GM19240 (cell line): ENCODE measurements at regions not wholly inside any gene's neighbourhood (a gene's known extent, or its start where the extent isn't known, plus 50 kb on each side); places are given as distances from the start of the nearest gene placed in this dataset.

ENCODE experiments used
- DNase-seq: peaks from one replicate; pipeline ENCODE4 v3.0.0; 2011; ENCODE audit warnings: low spot score; ENCODE audit not compliant: insufficient read length

GRCh38 chr9:29773676-29774075 lies 2200.4 kb upstream of the C9orf72 start:
- no peak for DNase-seq

- DNase-seq, result no peak
Observed at GRCh38 chr9:29775491-29775890, 2202.2 kb upstream of the C9orf72 start.

- no peak for DNase-seq
Observed at GRCh38 chr9:29778281-29778849, 2205.1 kb upstream of the C9orf72 start.

GRCh38 chr9:29793970-29794369 lies 2220.7 kb upstream of the C9orf72 start:
- DNase-seq, result no peak

- no peak for DNase-seq
Observed at GRCh38 chr9:29796291-29796952, 2223.1 kb upstream of the C9orf72 start.

- DNase-seq, result no peak
Observed at GRCh38 chr9:29798599-29798998, 2225.3 kb upstream of the C9orf72 start.

- DNase-seq, result no peak
Observed at GRCh38 chr9:29799227-29799626, 2225.9 kb upstream of the C9orf72 start.

- DNase-seq, result no peak
Observed at GRCh38 chr9:29800821-29801220, 2227.5 kb upstream of the C9orf72 start.

- DNase-seq, result no peak
Observed at GRCh38 chr9:29802454-29802853, 2229.2 kb upstream of the C9orf72 start.

GRCh38 chr9:29806937-29807618 lies 2233.8 kb upstream of the C9orf72 start:
- DNase-seq, result no peak

- DNase-seq, result no peak
Observed at GRCh38 chr9:29816954-29817703, 2243.8 kb upstream of the C9orf72 start.

GRCh38 chr9:29822458-29822857 lies 2249.2 kb upstream of the C9orf72 start:
- DNase-seq, result no peak

GRCh38 chr9:29826421-29826820 lies 2253.1 kb upstream of the C9orf72 start:
- DNase-seq, result no peak

- DNase-seq, result no peak
Observed at GRCh38 chr9:29830821-29831220, 2257.5 kb upstream of the C9orf72 start.

GRCh38 chr9:29838491-29839020 lies 2265.3 kb upstream of the C9orf72 start:
- no peak for DNase-seq

GRCh38 chr9:29844251-29844650 lies 2271.0 kb upstream of the C9orf72 start:
- no peak for DNase-seq

- DNase-seq, result no peak
Observed at GRCh38 chr9:29850664-29851063, 2277.4 kb upstream of the C9orf72 start.

GRCh38 chr9:29861803-29862202 lies 2288.5 kb upstream of the C9orf72 start:
- DNase-seq, result no peak

- DNase-seq, result no peak
Observed at GRCh38 chr9:29865764-29866313, 2292.6 kb upstream of the C9orf72 start.

- no peak for DNase-seq
Observed at GRCh38 chr9:29866556-29866955, 2293.3 kb upstream of the C9orf72 start.

- no peak for DNase-seq
Observed at GRCh38 chr9:29873579-29873978, 2300.3 kb upstream of the C9orf72 start.

- no peak for DNase-seq
Observed at GRCh38 chr9:29875547-29875946, 2302.3 kb upstream of the C9orf72 start.
